ENCODE measurements at regions not wholly inside any gene's neighbourhood (a gene's known extent, or its start where the extent isn't known, plus 50 kb on each side); places are given as distances from the start of the nearest gene placed in this dataset.

- TF ChIP-seq YY1 (IDR thresholded peaks at IDR 0.05; ENCODE audit: low read depth), result no peak
- no peak for TF ChIP-seq REST (IDR thresholded peaks at IDR 0.05; ENCODE audit: low read depth)
Observed at GRCh38 chr1:95169548-95169947, 52.4 kb downstream of the TLCD4 start.
